MM.1S (cell line): ENCODE measurements at regions not wholly inside any gene's neighbourhood (a gene's known extent, or its start where the extent isn't known, plus 50 kb on each side); places are given as distances from the start of the nearest gene placed in this dataset.

Experiments
- EZH2 ChIP-seq: fragments of 300-600 bp; sonication (generic); optimal IDR thresholded peaks from 2 replicates; pipeline ENCODE3; 2017; ENCODE audit warnings: low read depth, mild to moderate bottlenecking, antibody characterized with exemption, low read length, mixed read lengths
- EZH2phosphoT487 ChIP-seq: fragments of 300-600 bp; sonication (generic); IDR thresholded peaks from 2 replicates; pipeline ENCODE4 v1.6.1; 2018; ENCODE audit warnings: antibody characterized with exemption, low read length
- TF ChIP-seq, protein P1 (sequence below): fragments of 300-600 bp; sonication (generic); IDR thresholded peaks from 2 replicates; pipeline ENCODE4 v1.5.1; 2016; ENCODE audit warnings: antibody characterized with exemption, low read length, mixed read lengths

DNA sequence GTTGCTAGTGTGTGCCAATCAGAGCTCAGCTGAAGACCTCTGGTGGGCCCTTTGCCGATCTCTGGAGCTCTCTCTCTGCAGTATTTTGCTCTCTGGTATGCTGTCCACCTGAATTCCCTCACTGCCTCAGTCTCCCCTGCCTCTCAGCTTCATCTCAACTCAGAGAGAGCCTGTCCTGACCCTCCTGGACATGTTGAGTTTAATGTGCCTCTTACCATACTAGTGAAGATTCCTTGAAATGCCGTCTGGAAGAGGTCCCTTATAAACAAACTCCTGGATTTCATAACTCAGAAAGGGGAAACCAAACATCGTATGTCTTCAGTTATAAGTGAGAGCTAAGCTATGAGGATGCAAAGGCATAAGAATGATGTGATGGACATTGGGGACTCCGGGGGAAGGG is 231.1 kb upstream of the ZNF217 start:
- TF ChIP-seq, protein P1, sequence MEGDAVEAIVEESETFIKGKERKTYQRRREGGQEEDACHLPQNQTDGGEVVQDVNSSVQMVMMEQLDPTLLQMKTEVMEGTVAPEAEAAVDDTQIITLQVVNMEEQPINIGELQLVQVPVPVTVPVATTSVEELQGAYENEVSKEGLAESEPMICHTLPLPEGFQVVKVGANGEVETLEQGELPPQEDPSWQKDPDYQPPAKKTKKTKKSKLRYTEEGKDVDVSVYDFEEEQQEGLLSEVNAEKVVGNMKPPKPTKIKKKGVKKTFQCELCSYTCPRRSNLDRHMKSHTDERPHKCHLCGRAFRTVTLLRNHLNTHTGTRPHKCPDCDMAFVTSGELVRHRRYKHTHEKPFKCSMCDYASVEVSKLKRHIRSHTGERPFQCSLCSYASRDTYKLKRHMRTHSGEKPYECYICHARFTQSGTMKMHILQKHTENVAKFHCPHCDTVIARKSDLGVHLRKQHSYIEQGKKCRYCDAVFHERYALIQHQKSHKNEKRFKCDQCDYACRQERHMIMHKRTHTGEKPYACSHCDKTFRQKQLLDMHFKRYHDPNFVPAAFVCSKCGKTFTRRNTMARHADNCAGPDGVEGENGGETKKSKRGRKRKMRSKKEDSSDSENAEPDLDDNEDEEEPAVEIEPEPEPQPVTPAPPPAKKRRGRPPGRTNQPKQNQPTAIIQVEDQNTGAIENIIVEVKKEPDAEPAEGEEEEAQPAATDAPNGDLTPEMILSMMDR = no peak
- TF ChIP-seq EZH2 (no peak), EZH2phosphoT487 (no peak)
